Nephron (organoid): ENCODE measurements at regions not wholly inside any gene's neighbourhood (a gene's known extent, or its start where the extent isn't known, plus 50 kb on each side); places are given as distances from the start of the nearest gene placed in this dataset.

ENCODE experiments used
- H3K27ac Mint-ChIP-seq, 3 experiments: 2 replicates each; pipeline ENCODE4 v1.8.0; 2020; ENCODE audit warnings: mixed read lengths in 3 of 3, mild to moderate bottlenecking in 2 of 3, moderate library complexity in 1 of 3
- H3K27me3 Mint-ChIP-seq: 2 replicates; pipeline ENCODE4 v1.8.0; 2021; ENCODE audit warnings: low read depth, mild to moderate bottlenecking, moderate library complexity, mixed read lengths
- H3K36me3 Mint-ChIP-seq: 2 replicates; pipeline ENCODE4 v1.8.0; 2020; ENCODE audit warnings: low read depth, mixed read lengths
- H3K4me1 Mint-ChIP-seq: 2 replicates; pipeline ENCODE4 v1.8.0; 2020; ENCODE audit warnings: mixed read lengths
- H3K4me3 Mint-ChIP-seq, 3 experiments: 2 replicates each; pipeline ENCODE4 v1.8.0; 2020; ENCODE audit warnings: mild to moderate bottlenecking in 3 of 3, mixed read lengths in 3 of 3, moderate library complexity in 2 of 3
- H3K9me3 Mint-ChIP-seq: 2 replicates; pipeline ENCODE4 v1.8.0; 2020; ENCODE audit warnings: mixed read lengths
- TF ChIP-seq, protein P1 (sequence below), 3 experiments: fragments of 200-600 bp; sonication (generic); IDR thresholded peaks; one replicate each; pipeline ENCODE4 v1.5.0; 2021; ENCODE audit warnings: antibody characterized with exemption in 3 of 3; ENCODE audit not compliant: unreplicated experiment in 3 of 3

DNA sequence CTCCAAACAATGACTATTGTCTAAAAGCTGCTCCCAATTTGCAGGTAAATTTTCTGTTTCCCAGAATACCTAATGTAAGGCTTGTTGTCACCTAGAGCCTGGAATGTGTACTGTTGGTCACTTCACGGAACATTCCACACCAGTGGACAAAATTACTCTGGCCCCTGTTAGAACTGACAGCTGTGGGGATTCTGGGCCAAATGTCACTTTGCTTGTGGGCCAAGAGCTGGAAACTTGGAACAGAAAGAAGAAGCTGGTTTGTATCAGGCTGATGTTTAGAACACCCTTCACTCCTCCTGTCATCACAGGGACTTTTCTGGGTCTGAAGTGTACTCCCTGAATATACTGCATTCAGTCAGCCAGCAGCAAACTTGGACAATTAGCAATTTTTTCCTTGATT is 495.6 kb upstream of the SYT4 start:
- H3K27me3 Mint-ChIP-seq: no peaks in the 10 kb centered on the region
- no peak overlapping the region for H3K27ac Mint-ChIP-seq
- H3K36me3 Mint-ChIP-seq: no peaks in the 10 kb centered on the region
- H3K4me3 Mint-ChIP-seq: no peak overlapping the region
- H3K4me1 Mint-ChIP-seq: peaks cover 14% of the 10 kb centered on the region
- H3K9me3 Mint-ChIP-seq: peaks cover 12% of the 10 kb centered on the region
- TF ChIP-seq, protein P1, sequence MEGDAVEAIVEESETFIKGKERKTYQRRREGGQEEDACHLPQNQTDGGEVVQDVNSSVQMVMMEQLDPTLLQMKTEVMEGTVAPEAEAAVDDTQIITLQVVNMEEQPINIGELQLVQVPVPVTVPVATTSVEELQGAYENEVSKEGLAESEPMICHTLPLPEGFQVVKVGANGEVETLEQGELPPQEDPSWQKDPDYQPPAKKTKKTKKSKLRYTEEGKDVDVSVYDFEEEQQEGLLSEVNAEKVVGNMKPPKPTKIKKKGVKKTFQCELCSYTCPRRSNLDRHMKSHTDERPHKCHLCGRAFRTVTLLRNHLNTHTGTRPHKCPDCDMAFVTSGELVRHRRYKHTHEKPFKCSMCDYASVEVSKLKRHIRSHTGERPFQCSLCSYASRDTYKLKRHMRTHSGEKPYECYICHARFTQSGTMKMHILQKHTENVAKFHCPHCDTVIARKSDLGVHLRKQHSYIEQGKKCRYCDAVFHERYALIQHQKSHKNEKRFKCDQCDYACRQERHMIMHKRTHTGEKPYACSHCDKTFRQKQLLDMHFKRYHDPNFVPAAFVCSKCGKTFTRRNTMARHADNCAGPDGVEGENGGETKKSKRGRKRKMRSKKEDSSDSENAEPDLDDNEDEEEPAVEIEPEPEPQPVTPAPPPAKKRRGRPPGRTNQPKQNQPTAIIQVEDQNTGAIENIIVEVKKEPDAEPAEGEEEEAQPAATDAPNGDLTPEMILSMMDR (IDR thresholded peaks at IDR 0.05; ENCODE audit: unreplicated experiment in 3 of 3): no peak

DNA sequence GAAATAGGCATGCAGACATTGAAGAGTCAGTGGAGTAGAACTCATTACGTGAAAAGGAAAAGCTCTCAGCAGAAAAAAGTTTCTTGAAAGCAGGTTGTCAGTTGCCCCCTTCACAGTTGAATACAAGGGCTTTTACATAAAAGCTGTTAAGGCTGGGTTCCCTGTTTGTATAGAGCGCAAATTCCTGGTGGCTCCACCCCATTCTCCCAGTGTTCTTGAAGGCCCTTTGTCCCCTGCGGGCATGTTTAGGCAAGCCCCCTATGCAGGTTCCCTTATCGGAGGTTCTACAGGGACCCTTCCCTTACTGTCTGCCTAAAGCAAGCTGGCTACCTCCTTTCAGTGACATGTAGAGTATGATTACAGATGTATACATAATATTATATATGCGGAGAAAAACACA is 497.2 kb upstream of the SYT4 start:
- H3K9me3 Mint-ChIP-seq: no peaks in the 10 kb centered on the region
- H3K4me3 Mint-ChIP-seq: no peak overlapping the region
- H3K36me3 Mint-ChIP-seq: no peaks in the 10 kb centered on the region
- H3K4me1 Mint-ChIP-seq: peaks cover 27% of the 10 kb centered on the region
- TF ChIP-seq, protein P1 (IDR thresholded peaks at IDR 0.05; ENCODE audit: unreplicated experiment in 3 of 3): no peak
- H3K27ac Mint-ChIP-seq: no peak overlapping the region
- H3K27me3 Mint-ChIP-seq: no peaks in the 10 kb centered on the region

DNA sequence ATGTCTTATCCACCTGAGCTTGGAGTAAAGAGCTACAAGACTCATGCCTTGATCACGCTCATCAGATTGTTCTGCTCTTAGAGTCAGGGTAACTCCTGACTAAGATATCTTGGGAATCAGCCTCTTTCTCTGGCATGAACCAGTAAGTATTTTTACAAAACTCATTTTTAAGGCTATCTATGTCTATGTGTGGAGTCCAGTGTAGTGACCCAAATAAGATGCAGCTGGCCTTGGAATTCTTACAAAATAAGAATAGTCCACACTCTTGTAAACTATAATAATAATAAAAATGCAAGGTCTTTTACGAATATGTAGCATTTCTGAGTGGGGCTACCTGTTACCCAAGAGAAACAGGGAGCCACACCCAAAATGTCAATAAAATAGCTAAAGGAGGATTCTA is 498.3 kb upstream of the SYT4 start:
- Mint-ChIP-seq H3K4me3 (no peak overlapping the region), H3K27ac (no peak overlapping the region), H3K9me3 (no peaks in the 10 kb centered on the region), H3K4me1 (peaks cover 33% of the 10 kb centered on the region), H3K27me3 (no peaks in the 10 kb centered on the region), H3K36me3 (no peaks in the 10 kb centered on the region)
- TF ChIP-seq, protein P1 (IDR thresholded peaks at IDR 0.05; ENCODE audit: unreplicated experiment in 3 of 3): no peak

DNA sequence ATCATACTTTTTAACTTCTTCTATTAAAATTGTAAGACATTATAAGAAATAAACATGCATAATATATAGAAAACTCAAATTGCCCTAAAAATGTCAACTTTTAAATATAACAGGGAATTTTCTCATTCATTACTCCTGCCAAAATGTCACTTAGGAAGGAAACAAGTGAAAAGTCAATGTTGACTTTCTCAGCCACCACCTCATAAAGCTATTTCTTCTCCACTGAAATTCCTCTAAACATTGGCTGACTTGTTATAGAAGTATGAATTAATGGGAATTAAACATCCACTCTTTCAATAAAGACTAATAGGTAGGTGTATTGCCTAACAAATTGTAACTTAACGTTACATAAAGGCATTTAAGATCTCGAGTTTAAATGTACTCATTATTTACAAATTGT is 499.7 kb upstream of the SYT4 start:
- no peak overlapping the region for H3K4me3 Mint-ChIP-seq
- no peaks in the 10 kb centered on the region for H3K27me3 Mint-ChIP-seq
- H3K27ac Mint-ChIP-seq: peak overlapping the region in 1 of 3 experiments; percentile 81
- no peaks in the 10 kb centered on the region for H3K36me3 Mint-ChIP-seq
- no peaks in the 10 kb centered on the region for H3K9me3 Mint-ChIP-seq
- peaks cover 33% of the 10 kb centered on the region for H3K4me1 Mint-ChIP-seq
- TF ChIP-seq, protein P1 (IDR thresholded peaks at IDR 0.05; ENCODE audit: unreplicated experiment in 3 of 3): no peak

DNA sequence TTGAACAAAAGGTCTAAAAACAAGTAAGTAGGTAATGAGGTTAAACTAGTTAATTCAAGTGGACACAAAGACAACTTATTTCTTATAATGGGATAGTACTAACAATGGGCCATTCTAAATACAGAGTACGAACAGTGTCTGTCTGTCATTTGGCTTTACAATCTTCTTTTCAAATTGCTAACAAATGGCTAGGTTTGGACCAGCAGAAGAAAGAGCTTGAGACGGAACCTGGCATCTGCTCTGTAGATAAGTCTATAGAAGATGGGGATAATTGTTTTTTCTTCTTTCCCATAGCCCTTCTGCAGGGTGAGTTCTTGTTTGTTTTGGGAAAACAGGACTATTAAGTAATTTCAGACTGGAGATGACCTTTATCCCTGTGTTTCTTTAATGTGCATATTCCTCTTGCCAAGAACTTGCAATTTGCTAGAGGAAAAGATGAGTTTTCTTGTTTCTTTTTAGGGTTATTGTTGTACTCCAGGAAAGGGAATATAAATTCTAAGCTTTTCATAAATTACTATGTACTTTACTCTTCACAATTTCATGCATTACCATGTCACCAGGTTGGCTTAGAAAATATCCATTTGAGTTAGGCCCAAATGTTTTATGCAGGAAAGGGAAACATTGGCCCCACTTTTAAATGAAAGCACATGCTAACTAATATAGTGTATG is 500.5 kb upstream of the SYT4 start:
- H3K27me3 Mint-ChIP-seq: no peaks in the 10 kb centered on the region
- H3K9me3 Mint-ChIP-seq: no peaks in the 10 kb centered on the region
- peak overlapping the region; percentile 12 to 84 (median 81) for H3K27ac Mint-ChIP-seq
- peaks cover 32% of the 10 kb centered on the region for H3K4me1 Mint-ChIP-seq
- TF ChIP-seq, protein P1 (IDR thresholded peaks at IDR 0.05; ENCODE audit: unreplicated experiment in 3 of 3): no peak
- H3K4me3 Mint-ChIP-seq: no peak overlapping the region
- H3K36me3 Mint-ChIP-seq: no peaks in the 10 kb centered on the region

DNA sequence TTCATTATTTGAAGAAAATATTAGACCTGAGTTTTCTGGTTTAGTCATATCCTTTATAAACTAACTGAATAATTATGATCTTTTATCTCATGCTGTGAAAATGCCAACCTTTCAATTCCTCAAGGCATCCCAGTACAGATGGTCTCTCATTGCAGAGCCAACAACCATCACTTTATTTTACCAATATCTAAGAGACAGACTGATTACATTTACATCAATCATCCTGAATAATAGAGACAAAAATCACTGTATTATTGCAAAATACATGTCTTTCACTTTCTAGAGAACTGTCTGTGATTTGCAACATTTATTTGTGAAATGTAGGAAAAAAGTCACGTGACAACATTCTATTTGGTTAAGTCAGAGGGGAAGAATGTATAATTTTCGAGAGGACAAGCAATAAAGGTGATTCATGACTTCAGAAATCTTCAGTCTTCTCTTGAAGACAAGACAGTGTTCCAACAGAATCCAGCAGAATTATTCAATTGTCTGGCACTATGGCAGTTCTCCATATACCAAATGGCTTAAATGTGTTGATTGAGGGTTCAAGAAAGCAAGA is 503.6 kb upstream of the SYT4 start:
- Mint-ChIP-seq H3K9me3 (no peaks in the 10 kb centered on the region), H3K36me3 (no peaks in the 10 kb centered on the region), H3K27ac (peak overlapping the region in 1 of 3 experiments; percentile 81), H3K4me1 (peaks cover 25% of the 10 kb centered on the region), H3K4me3 (no peak overlapping the region), H3K27me3 (no peaks in the 10 kb centered on the region)
- TF ChIP-seq, protein P1 (IDR thresholded peaks at IDR 0.05; ENCODE audit: unreplicated experiment in 3 of 3): no peak
